Gastroesophageal sphincter (tissue), 4 donors: ENCODE measurements at regions not wholly inside any gene's neighbourhood (a gene's known extent, or its start where the extent isn't known, plus 50 kb on each side); places are given as distances from the start of the nearest gene placed in this dataset.
A peak's percentile ranks its signal among the peaks of the same experiment; 100 is the strongest.

ENCODE experiments used
- ATAC-seq: fragments of 150-250 bp; one replicate; pipeline ENCODE4 v1.9.1; 2016; ENCODE audit warnings: mild to moderate bottlenecking, moderate library complexity
- H3K27ac ChIP-seq, 4 donors: fragments of 200-600 bp; sonication (generic) in 3 of 4; 1 replicate in 3 of 4; 2 replicates in 1 of 4; pipeline ENCODE4 v1.5.1; 2016 to 2019
- H3K27me3 ChIP-seq: fragments of 200-600 bp; sonication (generic); one replicate; pipeline ENCODE4 v1.5.1; 2019
- H3K36me3 ChIP-seq, 2 donors: fragments of 200-600 bp; sonication (generic); one replicate each; pipeline ENCODE4 v1.5.1; 2019; ENCODE audit warnings: control low read depth in 1 of 2
- H3K4me1 ChIP-seq, 3 donors: fragments of 200-600 bp; sonication (generic); 1 replicate in 2 of 3; 2 replicates in 1 of 3; pipeline ENCODE4 v1.5.1; 2016 to 2019; ENCODE audit warnings: control low read depth in 2 of 3
- H3K4me3 ChIP-seq, 2 donors: fragments of 200-600 bp; sonication (generic); one replicate each; pipeline ENCODE4 v1.5.1; 2019; ENCODE audit warnings: mild to moderate bottlenecking in 1 of 2, moderate library complexity in 1 of 2
- H3K9me3 ChIP-seq, 3 donors: fragments of 200-600 bp; sonication (generic); one replicate each; pipeline ENCODE4 v1.5.1; 2017 to 2019; ENCODE audit warnings: control low read depth in 2 of 3
- CTCF ChIP-seq, 4 experiments: fragments of 200-600 bp in 2 of 4; fragments of 450-650 bp in 2 of 4; sonication (generic) in 1 of 4; IDR thresholded peaks; one replicate each; pipeline ENCODE4 v1.5.1; 2017 to 2019; ENCODE audit warnings: antibody characterized with exemption in 4 of 4, mild to moderate bottlenecking in 2 of 4, moderate library complexity in 2 of 4
- EP300 ChIP-seq: sonication (generic); formaldehyde crosslinking; IDR thresholded peaks from one replicate; pipeline ENCODE4 v1.6.1; 2017; ENCODE audit warnings: antibody characterized with exemption, mild to moderate bottlenecking
- POLR2A ChIP-seq, 2 donors: fragments of 450-650 bp; IDR thresholded peaks; one replicate each; pipeline ENCODE4 v1.6.1; 2017; ENCODE audit warnings: antibody characterized with exemption in 2 of 2, mild to moderate bottlenecking in 2 of 2, moderate library complexity in 1 of 2
- POLR2AphosphoS5 ChIP-seq: sonication (generic); formaldehyde crosslinking; IDR thresholded peaks from one replicate; pipeline ENCODE4 v1.6.1; 2017; ENCODE audit warnings: antibody characterized with exemption
- WGBS, 2 donors: methylation state at CpG; one replicate each; pipeline ENCODE4 v1.1.5; 2018; ENCODE audit warnings: low coverage in 1 of 2; 5-methylcytosine and 5-hydroxymethylcytosine counted together

- no peaks in the 10 kb centered on the region for H3K9me3 ChIP-seq
- no peak for TF ChIP-seq POLR2AphosphoS5
- no peak for TF ChIP-seq POLR2A (IDR thresholded peaks at IDR 0.05)
- TF ChIP-seq EP300 = no peak
- TF ChIP-seq CTCF (IDR thresholded peaks at IDR 0.05) = no peak
- peaks cover 3 to 17% (median 10%) of the 10 kb centered on the region in 3 donors for H3K4me1 ChIP-seq
- no peak for ATAC-seq
- no peaks in the 10 kb centered on the region for H3K27me3 ChIP-seq
- H3K4me3 ChIP-seq = no peak overlapping the region
- peak overlapping the region; percentile 46 to 76 (median 60) for H3K27ac ChIP-seq
- no peaks in the 10 kb centered on the region for H3K36me3 ChIP-seq
- 67% methylated on average over 1 of the region's 1 CpG; no CpG with 5 or more reads in 1 of the 2 donors for WGBS, 2 donors
These were observed 264.6 kb upstream of the TGFBR2 start for GRCh38 chr3:30341851-30342250.

- ATAC-seq = peak; percentile 97
- WGBS, 2 donors = 31 to 47% methylated on average over 5 to 6 of the region's 6 CpGs
- TF ChIP-seq POLR2AphosphoS5 = peak; percentile 89
- TF ChIP-seq EP300 = no peak
- TF ChIP-seq CTCF (IDR thresholded peaks at IDR 0.05) = no peak
- TF ChIP-seq POLR2A (IDR thresholded peaks at IDR 0.05) = no peak
- Histone ChIP-seq H3K27me3 (no peaks in the 10 kb centered on the region), H3K36me3 (no peaks in the 10 kb centered on the region), H3K4me3 (no peak overlapping the region), H3K9me3 (no peaks in the 10 kb centered on the region), H3K27ac (peak overlapping the region; percentile 46 to 84 (median 60)), H3K4me1 (peaks cover 3 to 17% (median 10%) of the 10 kb centered on the region in 3 donors)
These were observed 263.9 kb upstream of the TGFBR2 start for GRCh38 chr3:30342318-30343060.

DNA sequence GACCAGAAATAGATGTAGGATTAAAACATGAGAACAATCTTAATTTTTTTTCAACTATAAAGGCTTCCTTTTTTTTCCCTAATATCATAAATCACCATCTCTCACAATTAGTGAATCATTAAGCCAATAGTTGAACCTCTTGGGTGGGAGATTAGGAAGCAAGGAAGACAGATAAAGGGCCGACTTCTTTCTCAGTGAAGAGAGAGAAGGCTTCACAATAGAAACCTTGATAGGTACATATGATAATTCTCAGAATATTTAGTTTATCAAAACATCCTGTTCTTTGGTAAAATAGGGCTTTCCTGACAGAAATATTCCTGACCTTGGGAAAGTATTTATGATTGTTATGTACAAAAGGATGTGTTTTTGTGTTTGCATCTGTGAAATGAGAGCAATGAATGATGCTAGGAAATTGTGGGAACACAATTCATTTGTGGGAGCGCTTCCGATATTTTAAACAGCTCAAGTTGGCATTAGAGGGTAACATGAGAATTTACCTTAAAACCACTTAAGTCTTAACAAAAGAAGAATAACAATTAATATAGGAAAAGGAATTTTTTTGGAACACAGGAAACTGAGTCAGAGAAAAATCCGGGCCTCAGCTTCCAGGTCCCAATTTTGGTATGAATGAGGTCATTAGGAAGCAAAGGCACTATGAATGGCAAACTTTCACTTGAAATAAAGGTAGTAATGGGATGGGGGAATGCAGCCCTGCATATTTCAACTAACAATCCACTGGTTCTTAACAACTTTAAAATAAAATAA lies 263.2 kb upstream of the TGFBR2 start:
- ATAC-seq = no peak

DNA sequence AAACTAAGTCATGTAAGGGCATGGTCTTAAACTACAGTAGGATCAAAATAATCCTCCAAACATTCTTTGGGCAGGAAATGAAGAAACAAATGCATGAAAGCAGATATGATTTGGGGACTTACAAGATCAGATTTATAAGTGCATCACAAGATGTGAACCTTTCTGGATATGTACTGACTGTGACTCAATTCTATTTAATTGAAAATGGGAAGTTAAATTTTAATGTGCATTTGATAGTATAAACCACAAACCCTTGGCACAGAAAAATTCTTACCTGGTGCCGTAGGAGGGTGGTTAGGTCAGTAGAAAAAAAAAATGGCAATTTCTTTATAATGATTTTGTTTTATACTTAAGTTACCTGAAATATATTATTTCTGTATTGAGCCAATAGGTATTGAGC lies 262.5 kb upstream of the TGFBR2 start:
- peak overlapping the region in 2 of 4 donors; percentile 9 to 34 for H3K27ac ChIP-seq
- TF ChIP-seq CTCF (IDR thresholded peaks at IDR 0.05) (no peak), POLR2AphosphoS5 (no peak), POLR2A (IDR thresholded peaks at IDR 0.05) (no peak), EP300 (no peak)

More for the DNA sequence above, 263.2 kb upstream of the TGFBR2 start:
- 75 to 79% methylated on average over 4 of the region's 4 CpGs for WGBS, 2 donors
- no peak for TF ChIP-seq POLR2AphosphoS5
- TF ChIP-seq EP300 = no peak
- TF ChIP-seq CTCF (IDR thresholded peaks at IDR 0.05) = no peak
- TF ChIP-seq POLR2A (IDR thresholded peaks at IDR 0.05) = no peak
- H3K27me3 ChIP-seq = no peaks in the 10 kb centered on the region
- H3K27ac ChIP-seq = peak overlapping the region; percentile 6 to 84 (median 60)
- no peaks in the 10 kb centered on the region for H3K9me3 ChIP-seq
- no peaks in the 10 kb centered on the region for H3K36me3 ChIP-seq
- peaks cover 3 to 17% (median 10%) of the 10 kb centered on the region in 3 donors for H3K4me1 ChIP-seq
- no peak overlapping the region for H3K4me3 ChIP-seq

More for the DNA sequence above, 262.5 kb upstream of the TGFBR2 start:
- Histone ChIP-seq H3K27me3 (no peaks in the 10 kb centered on the region), H3K9me3 (no peaks in the 10 kb centered on the region), H3K4me3 (no peak overlapping the region), H3K4me1 (peaks cover 3 to 17% (median 10%) of the 10 kb centered on the region in 3 donors), H3K36me3 (no peaks in the 10 kb centered on the region)
- 75 to 89% methylated on average over 1 of the region's 1 CpG for WGBS, 2 donors
- no peak for ATAC-seq
